Vagina (tissue), 2 donors: ENCODE measurements at regions not wholly inside any gene's neighbourhood (a gene's known extent, or its start where the extent isn't known, plus 50 kb on each side); places are given as distances from the start of the nearest gene placed in this dataset.

Experiments
- DNase-seq, 2 donors: peaks; one replicate each; pipeline ENCODE4 v3.0.0-alpha.2; 2017; ENCODE audit errors: extremely low spot score in 2 of 2
- H3K27ac ChIP-seq: fragments of 200-600 bp; sonication (generic); one replicate; pipeline ENCODE4 v1.5.1; 2019
- H3K27me3 ChIP-seq: fragments of 200-600 bp; sonication (generic); one replicate; pipeline ENCODE4 v1.5.1; 2019
- H3K36me3 ChIP-seq, 2 donors: fragments of 200-600 bp; sonication (generic); one replicate each; pipeline ENCODE4 v1.5.1; 2017 to 2019
- H3K4me1 ChIP-seq: fragments of 200-600 bp; sonication (generic); one replicate; pipeline ENCODE4 v1.5.1; 2019
- H3K4me3 ChIP-seq, 2 donors: fragments of 200-600 bp; sonication (generic); 1 replicate in 1 of 2; 2 replicates in 1 of 2; pipeline ENCODE4 v1.5.1; 2016 to 2019
- H3K9me3 ChIP-seq: fragments of 200-600 bp; sonication (generic); one replicate; pipeline ENCODE4 v1.5.1; 2019
- CTCF ChIP-seq, 3 experiments: fragments of 450-650 bp in 2 of 3; fragments of 200-600 bp in 1 of 3; sonication (generic) in 1 of 3; IDR thresholded peaks; one replicate each; pipeline ENCODE4 v1.5.1; 2017 to 2019; ENCODE audit warnings: antibody characterized with exemption in 3 of 3, mild to moderate bottlenecking in 2 of 3, moderate library complexity in 2 of 3
- POLR2A ChIP-seq, 2 donors: fragments of 450-650 bp; IDR thresholded peaks; one replicate each; pipeline ENCODE4 v1.6.1; 2017; ENCODE audit warnings: antibody characterized with exemption in 2 of 2, mild to moderate bottlenecking in 2 of 2, moderate library complexity in 2 of 2
- POLR2AphosphoS5 ChIP-seq, 2 donors: sonication (generic); formaldehyde crosslinking; IDR thresholded peaks; one replicate each; pipeline ENCODE4 v1.9.0; 2017; ENCODE audit warnings: antibody characterized with exemption in 2 of 2, mild to moderate bottlenecking in 2 of 2, low read depth in 1 of 2; ENCODE audit not compliant: insufficient read depth in 1 of 2
- intact Hi-C: fragments of 100-400 bp; cut with DNase I; formaldehyde crosslinking; loops from one replicate; pipeline ENCODE4 v1.15.1; 2023

DNA sequence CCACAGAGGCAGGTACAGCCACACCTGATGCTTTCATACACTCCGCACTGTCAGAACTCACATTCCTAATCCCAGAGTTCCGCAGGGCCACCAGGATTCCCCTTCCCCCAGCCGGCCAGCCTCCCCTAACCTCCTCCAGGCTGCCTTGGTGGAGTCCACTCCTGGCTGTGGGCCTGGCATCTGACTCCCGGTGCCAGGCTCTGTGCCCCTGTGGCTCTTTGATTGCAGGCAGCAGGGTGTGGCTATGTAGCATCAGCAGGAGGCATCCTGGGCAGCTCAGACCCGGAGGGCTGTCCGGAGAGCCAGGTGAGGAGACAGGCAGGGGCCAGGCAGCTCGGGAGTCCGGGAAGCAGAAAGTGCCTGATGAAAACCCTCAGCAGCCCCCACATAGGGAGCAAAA lies 1432.9 kb downstream of the BRD1 start:
- Histone ChIP-seq H3K4me1 (no peaks in the 10 kb centered on the region), H3K27ac (no peak overlapping the region), H3K9me3 (no peaks in the 10 kb centered on the region), H3K36me3 (no peaks in the 10 kb centered on the region), H3K4me3 (no peak overlapping the region), H3K27me3 (no peaks in the 10 kb centered on the region)
- no peak for TF ChIP-seq POLR2A (IDR thresholded peaks at IDR 0.05)
- TF ChIP-seq POLR2AphosphoS5 (IDR thresholded peaks at IDR 0.05; ENCODE audit: insufficient read depth in 1 of 2, low read depth in 1 of 2), result no peak
- TF ChIP-seq CTCF (IDR thresholded peaks at IDR 0.05), result no peak
- DNase-seq, result no peak
- intact Hi-C loops, result no loop called here

GRCh38 chr22:48393885-48394284 lies 1433.8 kb downstream of the BRD1 start:
- no peak for DNase-seq
- Histone ChIP-seq H3K4me1 (no peaks in the 10 kb centered on the region), H3K36me3 (no peaks in the 10 kb centered on the region), H3K27ac (no peak overlapping the region), H3K27me3 (no peaks in the 10 kb centered on the region), H3K4me3 (no peak overlapping the region), H3K9me3 (no peaks in the 10 kb centered on the region)
- intact Hi-C loops, result no loop called here
- TF ChIP-seq POLR2A (IDR thresholded peaks at IDR 0.05) (no peak), POLR2AphosphoS5 (IDR thresholded peaks at IDR 0.05; ENCODE audit: insufficient read depth in 1 of 2, low read depth in 1 of 2) (no peak), CTCF (IDR thresholded peaks at IDR 0.05) (no peak)

GRCh38 chr22:48393041-48393370 lies 1434.7 kb downstream of the BRD1 start:
- Histone ChIP-seq H3K27me3 (no peaks in the 10 kb centered on the region), H3K4me1 (no peaks in the 10 kb centered on the region), H3K4me3 (no peak overlapping the region), H3K36me3 (no peaks in the 10 kb centered on the region), H3K9me3 (no peaks in the 10 kb centered on the region), H3K27ac (no peak overlapping the region)
- DNase-seq, result peak in 1 of 2 donors; percentile 72
- intact Hi-C loops, result no loop called here
- TF ChIP-seq CTCF (IDR thresholded peaks at IDR 0.05), result no peak
- no peak for TF ChIP-seq POLR2AphosphoS5 (IDR thresholded peaks at IDR 0.05; ENCODE audit: insufficient read depth in 1 of 2, low read depth in 1 of 2)
- no peak for TF ChIP-seq POLR2A (IDR thresholded peaks at IDR 0.05)

- Histone ChIP-seq H3K4me1 (no peaks in the 10 kb centered on the region), H3K27me3 (no peaks in the 10 kb centered on the region), H3K27ac (no peak overlapping the region), H3K9me3 (no peaks in the 10 kb centered on the region), H3K36me3 (no peaks in the 10 kb centered on the region), H3K4me3 (no peak overlapping the region)
- TF ChIP-seq CTCF (IDR thresholded peaks at IDR 0.05) (no peak), POLR2AphosphoS5 (IDR thresholded peaks at IDR 0.05; ENCODE audit: insufficient read depth in 1 of 2, low read depth in 1 of 2) (no peak), POLR2A (IDR thresholded peaks at IDR 0.05) (no peak)
- DNase-seq, result no peak
- intact Hi-C loops, result no loop called here
Observed at GRCh38 chr22:48391820-48392219, 1435.9 kb downstream of the BRD1 start.

GRCh38 chr22:48391171-48391711 lies 1436.4 kb downstream of the BRD1 start:
- no peaks in the 10 kb centered on the region for H3K4me1 ChIP-seq
- peak in 1 of 2 donors; percentile 19 for DNase-seq
- H3K9me3 ChIP-seq, result no peaks in the 10 kb centered on the region
- H3K36me3 ChIP-seq, result no peaks in the 10 kb centered on the region
- no peaks in the 10 kb centered on the region for H3K27me3 ChIP-seq
- TF ChIP-seq POLR2A (IDR thresholded peaks at IDR 0.05) (no peak), CTCF (IDR thresholded peaks at IDR 0.05) (no peak), POLR2AphosphoS5 (IDR thresholded peaks at IDR 0.05; ENCODE audit: insufficient read depth in 1 of 2, low read depth in 1 of 2) (no peak)
- no peak overlapping the region for H3K27ac ChIP-seq
- intact Hi-C loops, result no loop called here
- no peak overlapping the region for H3K4me3 ChIP-seq
